ENCODE measurements at regions not wholly inside any gene's neighbourhood (a gene's known extent, or its start where the extent isn't known, plus 50 kb on each side); places are given as distances from the start of the nearest gene placed in this dataset.

GRCh38 chr12:4187916-4188315 is 85.6 kb upstream of the CCND2 start:
- no peak for TF ChIP-seq ZNF70 (CRISPR knock-in tag; IDR thresholded peaks at IDR 0.05)
- no peak for TF ChIP-seq TOX (CRISPR knock-in tag; IDR thresholded peaks at IDR 0.05; ENCODE audit: borderline replicate concordance)
- TF ChIP-seq ZFP3 (CRISPR knock-in tag; IDR thresholded peaks at IDR 0.05) = no peak
- no peak for TF ChIP-seq PATZ1 (CRISPR knock-in tag; IDR thresholded peaks at IDR 0.05; ENCODE audit: borderline replicate concordance)
- TF ChIP-seq ARNTL (CRISPR knock-in tag; IDR thresholded peaks at IDR 0.05; ENCODE audit: borderline replicate concordance, low read depth) = no peak
- no peak for TF ChIP-seq ZNF8 (CRISPR knock-in tag; IDR thresholded peaks at IDR 0.05)
- no peak for TF ChIP-seq ESRRG (CRISPR knock-in tag; IDR thresholded peaks at IDR 0.05)
- no peak for TF ChIP-seq CREB5 (CRISPR knock-in tag; IDR thresholded peaks at IDR 0.05; ENCODE audit: low read depth)
